Islet of Langerhans (tissue), 1 donor: ENCODE measurements at regions not wholly inside any gene's neighbourhood (a gene's known extent, or its start where the extent isn't known, plus 50 kb on each side); places are given as distances from the start of the nearest gene placed in this dataset.

Experiments
- FAIRE-seq: peaks from one replicate; lab custom pipeline; 2011; peaks lifted over from hg19 to GRCh38; lab: Jason Lieb, UNC

GRCh38 chr18:44238454-44238853 is 442.2 kb upstream of the SETBP1 start:
- no peak for FAIRE-seq

- FAIRE-seq, result no peak
Observed at GRCh38 chr18:44238911-44239310, 441.8 kb upstream of the SETBP1 start.

- no peak for FAIRE-seq
Observed at GRCh38 chr18:44241020-44241419, 439.7 kb upstream of the SETBP1 start.

GRCh38 chr18:44245019-44245418 is 435.7 kb upstream of the SETBP1 start:
- FAIRE-seq, result no peak

- no peak for FAIRE-seq
Observed at GRCh38 chr18:44246001-44246400, 434.7 kb upstream of the SETBP1 start.

GRCh38 chr18:44258086-44258485 is 422.6 kb upstream of the SETBP1 start:
- no peak for FAIRE-seq

GRCh38 chr18:44258576-44258975 is 422.1 kb upstream of the SETBP1 start:
- no peak for FAIRE-seq

GRCh38 chr18:44259610-44260009 is 421.1 kb upstream of the SETBP1 start:
- no peak for FAIRE-seq

- FAIRE-seq, result no peak
Observed at GRCh38 chr18:44265437-44265836, 415.3 kb upstream of the SETBP1 start.

- no peak for FAIRE-seq
Observed at GRCh38 chr18:44273298-44273697, 407.4 kb upstream of the SETBP1 start.

- no peak for FAIRE-seq
Observed at GRCh38 chr18:44280479-44280878, 400.2 kb upstream of the SETBP1 start.

GRCh38 chr18:44286049-44286448 is 394.6 kb upstream of the SETBP1 start:
- no peak for FAIRE-seq

- no peak for FAIRE-seq
Observed at GRCh38 chr18:44290366-44290977, 390.2 kb upstream of the SETBP1 start.

GRCh38 chr18:44298566-44298965 is 382.1 kb upstream of the SETBP1 start:
- no peak for FAIRE-seq

GRCh38 chr18:44309185-44309584 is 371.5 kb upstream of the SETBP1 start:
- FAIRE-seq, result no peak

GRCh38 chr18:44320619-44321460 is 359.8 kb upstream of the SETBP1 start:
- FAIRE-seq, result no peak

GRCh38 chr18:44321868-44322590 is 358.7 kb upstream of the SETBP1 start:
- no peak for FAIRE-seq

GRCh38 chr18:44323125-44323524 is 357.6 kb upstream of the SETBP1 start:
- no peak for FAIRE-seq

- FAIRE-seq, result no peak
Observed at GRCh38 chr18:44324361-44324760, 356.3 kb upstream of the SETBP1 start.

GRCh38 chr18:44325903-44326635 is 354.6 kb upstream of the SETBP1 start:
- FAIRE-seq, result no peak

- FAIRE-seq, result no peak
Observed at GRCh38 chr18:44331656-44332570, 348.8 kb upstream of the SETBP1 start.
